HepG2 (cell line): ENCODE measurements at regions not wholly inside any gene's neighbourhood (a gene's known extent, or its start where the extent isn't known, plus 50 kb on each side); places are given as distances from the start of the nearest gene placed in this dataset.

ENCODE experiments used
- ATAC-seq: fragments of 200-7000 bp; cut with Tn5 transposase; 3 replicates; pipeline ENCODE4 v1.9.1; 2020; ENCODE audit warnings: mild to moderate bottlenecking, moderate library complexity
- BruUV-seq: library from RNA; stranded (reverse); fragments of 400-500 nt; replicated peaks from 2 replicates; lab custom pipeline; 2021; lab: Mats Ljungman, UMichigan
- CTCF ChIA-PET: fragments of 300-600 bp; formaldehyde crosslinking; extraction: SDS; loops from one replicate; lab custom pipeline; 2021; ENCODE audit warnings: low total read pairs, inconsistent platforms, low intra/inter-chr PET ratio; lab: Yijun Ruan, JAX
- POLR2A ChIA-PET: fragments of 350-600 bp; sonication (Branson Sonifier 250); formaldehyde crosslinking; loops from one replicate; lab custom pipeline; 2020; ENCODE audit warnings: antibody characterized with exemption, inconsistent platforms; lab: Yijun Ruan, JAX
- DNase-seq: peaks from one replicate; pipeline ENCODE4 v3.0.0-alpha.2; 2015; ENCODE audit warnings: low spot score
- FAIRE-seq: peaks from 3 replicates; lab custom pipeline; 2011; peaks lifted over from hg19 to GRCh38; lab: Jason Lieb, UNC
- H2AFZ ChIP-seq: one replicate; pipeline ENCODE4 v1.6.1; 2011; ENCODE audit warnings: low read length, inconsistent platforms
- H3K27ac ChIP-seq: fragments of 300-600 bp; 3 replicates; pipeline ENCODE4 v1.8.0; 2011; ENCODE audit warnings: mixed run types, mild to moderate bottlenecking, mixed read lengths, low read length, inconsistent platforms; ENCODE audit not compliant: insufficient read depth; ENCODE audit errors: extremely low read length
- H3K27me3 ChIP-seq, 2 experiments: fragments of 200-600 bp in 1 of 2; 2 replicates in 1 of 2; 3 replicates in 1 of 2; pipeline versions ENCODE4 v1.6.0 to v1.8.0; 2011; ENCODE audit warnings: low read length in 2 of 2, mild to moderate bottlenecking in 2 of 2, moderate library complexity in 2 of 2, inconsistent platforms in 1 of 2; ENCODE audit not compliant: insufficient read depth in 2 of 2, control insufficient read depth in 1 of 2
- H3K36me3 ChIP-seq, 2 experiments: fragments of 200-600 bp in 1 of 2; replicated peaks in 1 of 2; 2 replicates in 1 of 2; 3 replicates in 1 of 2; pipeline versions ENCODE4 v1.5.1 to v1.8.0; 2011; ENCODE audit warnings: low read length in 2 of 2, inconsistent platforms in 1 of 2; ENCODE audit not compliant: insufficient read depth in 2 of 2, control insufficient read depth in 1 of 2
- H3K4me1 ChIP-seq: 2 replicates; pipeline ENCODE4 v1.5.1; 2012; ENCODE audit warnings: low read length, inconsistent platforms; ENCODE audit not compliant: insufficient read depth
- H3K4me2 ChIP-seq: 2 replicates; pipeline ENCODE4 v1.6.0; 2011; ENCODE audit warnings: low read depth, low read length, inconsistent platforms
- H3K4me3 ChIP-seq, 3 experiments: fragments of 200-600 bp in 1 of 3; sonication (generic), shearing (Covaris generic) in 1 of 3; replicated peaks in 1 of 3; 2 replicates each; pipeline ENCODE4 v1.5.1; 2011 to 2016; ENCODE audit warnings: low read length in 3 of 3, inconsistent platforms in 2 of 3, low read depth in 2 of 3, mild to moderate bottlenecking in 2 of 3, control low read depth in 1 of 3, mixed read lengths in 1 of 3; ENCODE audit not compliant: insufficient read depth in 1 of 3
- H3K79me2 ChIP-seq: one replicate; pipeline ENCODE4 v1.6.1; 2011; ENCODE audit warnings: low read length, inconsistent platforms; ENCODE audit not compliant: insufficient read depth
- H3K9ac ChIP-seq: 2 replicates; pipeline ENCODE4 v1.6.0; 2011; ENCODE audit warnings: mild to moderate bottlenecking, low read depth, low read length, inconsistent platforms; ENCODE audit not compliant: insufficient read depth
- H3K9me3 ChIP-seq: 2 replicates; pipeline ENCODE4 v1.5.1; 2012; ENCODE audit warnings: mild to moderate bottlenecking, low read length
- H4K20me1 ChIP-seq: 2 replicates; pipeline ENCODE4 v1.6.0; 2011; ENCODE audit warnings: inconsistent platforms, mild to moderate bottlenecking, low read length, moderate library complexity; ENCODE audit not compliant: insufficient read depth
- CEBPB ChIP-seq: IDR thresholded peaks from 2 replicates; pipeline ENCODE4 v1.6.1; 2011; ENCODE audit warnings: low read depth, low read length, improper control_type of control experiment, borderline replicate concordance
- CHCHD3 ChIP-seq: sonication (generic); formaldehyde crosslinking; IDR thresholded peaks from 2 replicates; pipeline ENCODE4 v1.8.0; 2022; ENCODE audit warnings: mild to moderate bottlenecking, missing genetic modification reagents, moderate library complexity
- FLYWCH1 ChIP-seq: sonication (generic); formaldehyde crosslinking; IDR thresholded peaks from 2 replicates; pipeline ENCODE4 v1.8.1; 2023; ENCODE audit warnings: mild to moderate bottlenecking, missing genetic modification reagents
- FOXA1 ChIP-seq, 2 experiments: fragments of 450-650 bp in 1 of 2; sonication (generic) in 1 of 2; formaldehyde crosslinking in 1 of 2; IDR thresholded peaks; 2 replicates each; pipeline versions ENCODE4 v1.4.0 to v1.6.1; 2016 to 2020; ENCODE audit warnings: missing genetic modification reagents in 1 of 2
- FOXK2 ChIP-seq: fragments of 450-650 bp; IDR thresholded peaks from 2 replicates; pipeline ENCODE4 v1.6.1; 2016
- GATA4 ChIP-seq: sonication (generic); IDR thresholded peaks from 2 replicates; pipeline ENCODE4 v1.6.1; 2016; ENCODE audit warnings: antibody characterized with exemption, low read depth, borderline replicate concordance
- HNF4A ChIP-seq: sonication (generic); formaldehyde crosslinking; IDR thresholded peaks from 2 replicates; pipeline ENCODE4 v1.4.0; 2020; ENCODE audit warnings: missing genetic modification reagents
- JDP2 ChIP-seq: sonication (generic); formaldehyde crosslinking; IDR thresholded peaks from 2 replicates; pipeline ENCODE4 v1.8.1; 2022; ENCODE audit warnings: missing genetic modification reagents, borderline replicate concordance
- MED8 ChIP-seq: sonication (generic); formaldehyde crosslinking; IDR thresholded peaks from 2 replicates; pipeline ENCODE4 v1.8.1; 2023; ENCODE audit warnings: mild to moderate bottlenecking, missing genetic modification reagents; ENCODE audit not compliant: insufficient replicate concordance
- SOX5 ChIP-seq: IDR thresholded peaks from 2 replicates; pipeline ENCODE4 v1.6.1; 2016; ENCODE audit warnings: borderline replicate concordance
- ZBTB38 ChIP-seq: sonication (generic); formaldehyde crosslinking; IDR thresholded peaks from 2 replicates; pipeline ENCODE4 v1.5.1; 2020; ENCODE audit warnings: mild to moderate bottlenecking, missing genetic modification reagents
- ZMYM2 ChIP-seq: sonication (generic); formaldehyde crosslinking; IDR thresholded peaks from 2 replicates; pipeline ENCODE4 v1.8.0; 2022; ENCODE audit warnings: mild to moderate bottlenecking, missing genetic modification reagents
- ZMYM4 ChIP-seq: sonication (generic); formaldehyde crosslinking; IDR thresholded peaks from 2 replicates; pipeline ENCODE4 v1.8.1; 2023; ENCODE audit warnings: mild to moderate bottlenecking, missing genetic modification reagents
- ZNF431 ChIP-seq: sonication (generic); formaldehyde crosslinking; IDR thresholded peaks from 2 replicates; pipeline ENCODE4 v1.9.0; 2022; ENCODE audit warnings: missing genetic modification reagents, low read depth, mild to moderate bottlenecking, borderline replicate concordance
- ZNF547 ChIP-seq: sonication (generic); formaldehyde crosslinking; IDR thresholded peaks from 2 replicates; pipeline ENCODE4 v1.5.1; 2020; ENCODE audit warnings: mild to moderate bottlenecking, missing genetic modification reagents
- ZNF550 ChIP-seq: sonication (generic); formaldehyde crosslinking; IDR thresholded peaks from 2 replicates; pipeline ENCODE4 v1.4.0; 2020; ENCODE audit warnings: mild to moderate bottlenecking, missing genetic modification reagents, borderline replicate concordance
- ZNF564 ChIP-seq: sonication (generic); formaldehyde crosslinking; IDR thresholded peaks from 2 replicates; pipeline ENCODE4 v1.8.1; 2023; ENCODE audit warnings: mild to moderate bottlenecking, missing genetic modification reagents
- ZNF770 ChIP-seq: sonication (generic); formaldehyde crosslinking; IDR thresholded peaks from 2 replicates; pipeline ENCODE4 v1.5.0; 2020; ENCODE audit warnings: mild to moderate bottlenecking, missing genetic modification reagents
- WGBS: methylation state at CpG from one replicate; pipeline ENCODE4 v1.1.6; 2017; ENCODE audit warnings: low lambda C conversion rate; 5-methylcytosine and 5-hydroxymethylcytosine counted together
- in situ Hi-C: cut with HindIII; loops from 2 replicates; pipeline ENCODE4 v1.10.0; 2017; ENCODE audit warnings: low pct_unique_long_range_greater_than_20kb; ENCODE audit not compliant: extremely low pct_ligation_motif_present
- intact Hi-C: fragments of 100-400 bp; cut with micrococcal nuclease; formaldehyde crosslinking; loops from one replicate; pipeline ENCODE4 v1.10.0; 2022; ENCODE audit not compliant: unreplicated experiment
- TF ChIP-seq, protein P1 (sequence below): sonication (generic); formaldehyde crosslinking; IDR thresholded peaks from 2 replicates; pipeline ENCODE4 v1.4.0; 2020; ENCODE audit warnings: missing genetic modification reagents, borderline replicate concordance

DNA sequence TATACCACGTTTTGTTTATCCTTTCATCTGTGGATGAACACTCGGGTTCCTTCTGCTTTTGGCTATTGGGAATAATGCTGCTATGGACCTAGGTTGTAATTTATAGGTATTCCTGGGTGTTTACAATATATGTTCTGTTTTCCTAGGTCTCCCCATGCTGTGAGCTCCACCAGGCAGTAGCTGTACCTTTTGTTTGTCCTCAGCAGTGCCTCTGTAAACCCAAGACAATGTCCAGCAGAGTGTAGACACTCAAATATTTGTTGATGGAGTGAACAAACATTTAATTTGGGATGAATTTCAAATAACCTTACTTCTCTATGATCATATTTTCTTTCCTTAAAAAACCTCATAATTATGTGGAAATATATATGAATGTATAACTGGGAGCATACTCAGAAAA lies 259.5 kb upstream of the BOD1L1 start:
- Histone ChIP-seq H3K27ac (no peak overlapping the region), H3K9me3 (peaks cover 54% of the 10 kb centered on the region)
- WGBS = 0% methylated on average over 2 of the region's 2 CpGs
- TF ChIP-seq JDP2 (CRISPR knock-in tag) (no peak), FLYWCH1 (CRISPR knock-in tag) (no peak), ZMYM4 (CRISPR knock-in tag) (no peak), ZBTB38 (no peak), ZMYM2 (CRISPR knock-in tag) (no peak), FOXK2 (no peak), ZNF431 (CRISPR knock-in tag) (no peak), ZNF550 (CRISPR knock-in tag) (no peak), ZNF770 (CRISPR knock-in tag) (no peak), ZNF564 (no peak), MED8 (no peak), CEBPB (no peak), ZNF547 (CRISPR knock-in tag) (no peak), FOXA1 (IDR thresholded peaks at IDR 0.05) (no peak), FOXA1 (CRISPR knock-in tag; IDR thresholded peaks at IDR 0.05) (no peak), CHCHD3 (CRISPR knock-in tag) (no peak), HNF4A (CRISPR knock-in tag) (no peak), SOX5 (CRISPR knock-in tag) (no peak), GATA4 (no peak)
- TF ChIP-seq, protein P1, sequence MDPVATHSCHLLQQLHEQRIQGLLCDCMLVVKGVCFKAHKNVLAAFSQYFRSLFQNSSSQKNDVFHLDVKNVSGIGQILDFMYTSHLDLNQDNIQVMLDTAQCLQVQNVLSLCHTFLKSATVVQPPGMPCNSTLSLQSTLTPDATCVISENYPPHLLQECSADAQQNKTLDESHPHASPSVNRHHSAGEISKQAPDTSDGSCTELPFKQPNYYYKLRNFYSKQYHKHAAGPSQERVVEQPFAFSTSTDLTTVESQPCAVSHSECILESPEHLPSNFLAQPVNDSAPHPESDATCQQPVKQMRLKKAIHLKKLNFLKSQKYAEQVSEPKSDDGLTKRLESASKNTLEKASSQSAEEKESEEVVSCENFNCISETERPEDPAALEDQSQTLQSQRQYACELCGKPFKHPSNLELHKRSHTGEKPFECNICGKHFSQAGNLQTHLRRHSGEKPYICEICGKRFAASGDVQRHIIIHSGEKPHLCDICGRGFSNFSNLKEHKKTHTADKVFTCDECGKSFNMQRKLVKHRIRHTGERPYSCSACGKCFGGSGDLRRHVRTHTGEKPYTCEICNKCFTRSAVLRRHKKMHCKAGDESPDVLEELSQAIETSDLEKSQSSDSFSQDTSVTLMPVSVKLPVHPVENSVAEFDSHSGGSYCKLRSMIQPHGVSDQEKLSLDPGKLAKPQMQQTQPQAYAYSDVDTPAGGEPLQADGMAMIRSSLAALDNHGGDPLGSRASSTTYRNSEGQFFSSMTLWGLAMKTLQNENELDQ (CRISPR knock-in tag) = no peak
- TF ChIP-seq, all 625 proteins: peak for 0
- Histone ChIP-seq H3K9ac (no peak overlapping the region), H3K4me1 (no peaks in the 10 kb centered on the region), H4K20me1 (no peaks in the 10 kb centered on the region), H3K36me3 (no peaks in the 10 kb centered on the region), H2AFZ (no peak overlapping the region), H3K79me2 (no peaks in the 10 kb centered on the region), H3K27me3 (no peaks in the 10 kb centered on the region), H3K4me3 (no peak overlapping the region), H3K4me2 (no peak overlapping the region)
- in situ Hi-C loops (no loop called here), intact Hi-C loops (no loop called here)
- FAIRE-seq (no peak), ATAC-seq (no peak), DNase-seq (no peak)
- POLR2A ChIA-PET = no interaction called here
- no TSS peak for BruUV-seq
- CTCF ChIA-PET = no interaction called here
